ENCODE measurements at regions not wholly inside any gene's neighbourhood (a gene's known extent, or its start where the extent isn't known, plus 50 kb on each side); places are given as distances from the start of the nearest gene placed in this dataset.

GRCh38 chr3:68315964-68316363 lies 616.4 kb downstream of the TAFA4 start:
- H2AK5ac ChIP-seq (ENCODE audit: low read depth, low read length) = no peak overlapping the region
- no peaks in the 10 kb centered on the region for H3K79me1 ChIP-seq (ENCODE audit: low read depth, low read length)
- H4K91ac ChIP-seq (replicated peaks; ENCODE audit: insufficient read length, low read length) = no peak overlapping the region
- H3K4me3 ChIP-seq (ENCODE audit: extremely low read depth in 1 of 4, insufficient read depth in 2 of 4, low read depth in 3 of 4, low read length in 4 of 4) = no peak overlapping the region
- H3K23me2 ChIP-seq (ENCODE audit: low read depth, low read length) = no peaks in the 10 kb centered on the region
- H3K4ac ChIP-seq (replicated peaks; ENCODE audit: insufficient read length, low read depth, low read length) = no peak overlapping the region
- CTCF ChIA-PET (ENCODE audit: partially characterized antibody) = no interaction called here
- H2BK15ac ChIP-seq (ENCODE audit: low read length) = no peak overlapping the region
- no peak overlapping the region for H4K8ac ChIP-seq (ENCODE audit: extremely low read depth, insufficient read depth, low read length)
- DNase-seq (ENCODE audit: low read depth in 1 of 2, low spot score in 2 of 2) (no peak), FAIRE-seq (no peak)
- no peak overlapping the region for H3K4me2 ChIP-seq (ENCODE audit: insufficient read depth in 1 of 2, low read depth in 2 of 2, low read length in 2 of 2)
- TF ChIP-seq RAD21 (IDR thresholded peaks at IDR 0.05 in 1 of 2, conservative IDR thresholded peaks at IDR 0.05 in 1 of 2; ENCODE audit: low read depth in 2 of 2, low read length in 2 of 2) (no peak), USF2 (IDR thresholded peaks at IDR 0.05; ENCODE audit: low read length) (no peak), KDM4A (IDR thresholded peaks at IDR 0.05; ENCODE audit: low read depth, low read length, severe bottlenecking) (no peak), SRF (IDR thresholded peaks at IDR 0.05; ENCODE audit: low read depth, low read length) (no peak), CBX5 (IDR thresholded peaks at IDR 0.05; ENCODE audit: low read depth, low read length) (no peak)
- no peaks in the 10 kb centered on the region for H3K36me3 ChIP-seq (ENCODE audit: control insufficient read depth in 2 of 4, insufficient read depth in 4 of 4, low read length in 3 of 4)
- no peak overlapping the region for H3K27ac ChIP-seq (ENCODE audit: low read depth, low read length)
- H2BK20ac ChIP-seq (ENCODE audit: low read length) = no peak overlapping the region
- H3K79me2 ChIP-seq (ENCODE audit: control insufficient read depth in 1 of 2, insufficient read depth in 2 of 2, low read length in 2 of 2) = no peaks in the 10 kb centered on the region
- WGBS, 2 experiments (ENCODE audit: extremely low coverage in 1 of 2, insufficient coverage in 1 of 2, insufficient read length in 1 of 2, insufficient replicate concordance in 2 of 2, low coverage in 1 of 2, low lambda C conversion rate in 2 of 2, missing lambda C conversion rate in 1 of 2) = 100% methylated on average over 1 of the region's 1 CpG; no CpG with 5 or more reads in 1 of the 2 experiments
- H2BK120ac ChIP-seq (replicated peaks; ENCODE audit: low read depth, low read length) = no peak overlapping the region
- H4K5ac ChIP-seq (ENCODE audit: insufficient read length, low read depth, low read length) = no peak overlapping the region
- H3K56ac ChIP-seq (replicated peaks; ENCODE audit: insufficient read length, low read depth, low read length) = no peak overlapping the region
- no peaks in the 10 kb centered on the region for H3K4me1 ChIP-seq (replicated peaks in 1 of 4; ENCODE audit: control insufficient read depth in 3 of 4, insufficient read depth in 4 of 4, low read length in 3 of 4)
- H2BK12ac ChIP-seq (ENCODE audit: low read depth, low read length) = no peak overlapping the region
- no peak overlapping the region for H2BK5ac ChIP-seq (ENCODE audit: low read depth, low read length)
- POLR2A ChIA-PET (ENCODE audit: partially characterized antibody) = no interaction called here
- no peak overlapping the region for H3K14ac ChIP-seq (ENCODE audit: insufficient read length)
- peaks cover 0 to 16% of the 10 kb centered on the region in 2 experiments; a peak in 2 of 4 replicates for H3K9me3 ChIP-seq (ENCODE audit: insufficient read depth in 2 of 2, low read depth in 1 of 2, low read length in 1 of 2)
- H3K18ac ChIP-seq (ENCODE audit: extremely low read depth, low read length) = no peak overlapping the region
- no peaks in the 10 kb centered on the region for H4K20me1 ChIP-seq (replicated peaks in 1 of 2; ENCODE audit: control insufficient read depth in 1 of 2, insufficient read depth in 2 of 2, low read length in 2 of 2)
- no peak overlapping the region for H3K9ac ChIP-seq (replicated peaks in 1 of 4; ENCODE audit: extremely low read depth in 1 of 4, low read depth in 3 of 4, low read length in 3 of 4)
- no peak overlapping the region for H2AFZ ChIP-seq (ENCODE audit: low read length)
- no peak overlapping the region for H3K23ac ChIP-seq (ENCODE audit: insufficient read length)
- no peaks in the 10 kb centered on the region for H3K27me3 ChIP-seq (replicated peaks in 1 of 4; ENCODE audit: control insufficient read depth in 3 of 4, extremely low read depth in 1 of 4, insufficient read depth in 3 of 4, low read length in 3 of 4)
